HK-2 (cell line): ENCODE measurements at regions not wholly inside any gene's neighbourhood (a gene's known extent, or its start where the extent isn't known, plus 50 kb on each side); places are given as distances from the start of the nearest gene placed in this dataset.
A peak's percentile ranks its signal among the peaks of the same experiment; 100 is the strongest.

Source experiments
- DNase-seq: peaks from one replicate; pipeline ENCODE4 v3.0.0-alpha.2; 2018; ENCODE audit not compliant: unreplicated experiment

DNA sequence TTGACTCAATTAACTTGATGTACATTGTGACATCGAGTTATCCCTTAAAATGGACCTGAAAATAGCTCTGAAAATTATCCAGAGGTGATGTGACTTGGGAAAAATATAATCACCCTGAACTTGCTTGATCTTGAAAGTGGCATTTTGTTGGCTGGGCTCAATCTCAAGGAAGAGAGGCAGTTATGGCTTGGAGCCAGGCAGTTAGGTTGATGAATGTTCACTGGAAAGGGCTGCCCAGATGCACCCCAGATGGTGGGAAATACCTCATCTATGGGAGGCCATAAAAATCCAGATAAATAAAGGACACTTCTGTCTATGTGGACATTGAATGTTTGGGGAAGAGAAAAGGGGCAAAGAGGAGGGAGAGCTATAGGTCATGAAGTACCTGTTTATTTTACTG, 55.7 kb upstream of the OR5AN1 start:
- DNase-seq = no peak

- no peak for DNase-seq
Measured at GRCh38 chr11:59295435-59295834, 63.3 kb upstream of the OR5AN1 start.

DNA sequence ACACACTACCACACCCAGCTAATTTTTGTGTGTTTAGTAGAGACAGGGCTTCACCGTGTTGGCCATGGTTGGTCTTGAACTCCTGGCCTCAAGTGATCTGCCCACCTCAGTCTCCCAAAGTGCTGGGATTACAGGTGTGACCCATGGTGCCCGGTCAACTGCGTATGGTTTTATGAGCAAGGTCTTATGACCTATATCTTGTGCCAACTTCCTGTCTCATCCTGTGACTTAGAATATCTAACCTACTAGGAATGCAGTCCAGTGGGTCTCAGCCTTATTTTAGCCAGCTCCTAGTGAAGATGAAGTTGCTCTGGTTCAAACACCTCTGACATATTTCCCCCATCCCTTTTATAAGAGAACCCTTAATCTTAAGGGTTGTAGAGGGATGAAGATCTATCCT, 66.1 kb upstream of the OR5AN1 start:
- no peak for DNase-seq

DNA sequence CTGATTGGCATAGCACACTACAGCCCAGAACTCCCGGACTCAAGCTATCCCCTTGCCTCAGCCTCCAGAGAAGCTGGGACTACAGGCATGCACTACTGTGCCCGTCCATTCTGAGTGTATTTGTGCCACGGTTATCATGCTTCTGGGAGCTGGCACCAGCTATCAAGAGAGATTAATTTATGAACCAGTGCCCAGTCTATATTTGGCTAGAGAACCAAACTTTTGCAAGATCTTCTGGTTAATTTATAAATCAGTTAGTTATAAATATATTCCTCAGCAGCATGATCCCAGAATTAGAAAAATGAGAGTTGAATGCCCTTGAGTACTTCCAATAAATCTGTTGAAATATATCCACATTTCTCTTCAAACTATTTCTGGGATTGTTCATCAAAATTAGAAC, 67.5 kb upstream of the OR5AN1 start:
- no peak for DNase-seq

GRCh38 chr11:59289356-59290181, 69.1 kb upstream of the OR5AN1 start:
- DNase-seq = no peak

DNA sequence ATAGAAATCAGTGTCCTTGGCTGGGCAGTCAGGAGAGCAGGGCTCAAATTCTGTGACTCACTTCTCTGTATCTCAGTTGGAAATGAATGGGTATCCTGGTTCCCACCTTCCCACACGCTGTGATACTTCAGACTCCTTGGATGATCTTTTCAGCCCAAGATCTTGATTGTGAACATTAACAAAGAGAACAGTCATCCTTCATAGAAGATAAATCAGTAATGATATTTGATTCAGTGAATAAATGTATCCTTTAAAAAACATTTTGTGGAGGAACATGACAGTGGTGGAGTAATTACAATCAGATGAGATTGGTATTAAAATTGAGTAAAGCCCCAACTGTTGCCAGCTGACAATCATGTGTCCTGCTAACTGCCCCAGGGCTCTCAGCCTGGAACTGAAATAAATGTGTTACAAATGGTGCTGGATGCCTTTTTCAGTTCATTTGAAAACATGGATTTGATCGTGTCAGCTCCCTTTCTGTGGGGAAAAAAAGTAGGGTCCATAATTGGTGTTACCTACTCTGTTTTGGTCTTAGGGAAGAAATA, 72.9 kb upstream of the OR5AN1 start:
- DNase-seq = no peak

DNA sequence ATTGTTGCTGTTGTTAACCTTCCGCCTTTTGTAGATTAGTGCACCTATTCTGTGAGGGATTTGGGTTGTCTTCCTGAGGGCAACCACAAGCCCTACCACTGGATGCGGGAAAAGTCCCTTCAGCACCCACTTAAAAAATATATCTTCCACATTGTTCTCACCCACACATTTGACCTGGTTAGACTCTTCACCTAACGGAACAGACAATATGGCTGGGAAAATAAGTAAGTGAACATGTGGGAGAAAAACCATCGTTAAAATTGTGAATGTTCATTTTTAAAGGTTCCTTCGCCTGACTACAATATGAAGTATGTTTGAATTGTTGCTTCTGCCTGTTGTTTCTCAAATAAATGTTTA, 72.0 kb upstream of the MPEG1 start:
- no peak for DNase-seq

DNA sequence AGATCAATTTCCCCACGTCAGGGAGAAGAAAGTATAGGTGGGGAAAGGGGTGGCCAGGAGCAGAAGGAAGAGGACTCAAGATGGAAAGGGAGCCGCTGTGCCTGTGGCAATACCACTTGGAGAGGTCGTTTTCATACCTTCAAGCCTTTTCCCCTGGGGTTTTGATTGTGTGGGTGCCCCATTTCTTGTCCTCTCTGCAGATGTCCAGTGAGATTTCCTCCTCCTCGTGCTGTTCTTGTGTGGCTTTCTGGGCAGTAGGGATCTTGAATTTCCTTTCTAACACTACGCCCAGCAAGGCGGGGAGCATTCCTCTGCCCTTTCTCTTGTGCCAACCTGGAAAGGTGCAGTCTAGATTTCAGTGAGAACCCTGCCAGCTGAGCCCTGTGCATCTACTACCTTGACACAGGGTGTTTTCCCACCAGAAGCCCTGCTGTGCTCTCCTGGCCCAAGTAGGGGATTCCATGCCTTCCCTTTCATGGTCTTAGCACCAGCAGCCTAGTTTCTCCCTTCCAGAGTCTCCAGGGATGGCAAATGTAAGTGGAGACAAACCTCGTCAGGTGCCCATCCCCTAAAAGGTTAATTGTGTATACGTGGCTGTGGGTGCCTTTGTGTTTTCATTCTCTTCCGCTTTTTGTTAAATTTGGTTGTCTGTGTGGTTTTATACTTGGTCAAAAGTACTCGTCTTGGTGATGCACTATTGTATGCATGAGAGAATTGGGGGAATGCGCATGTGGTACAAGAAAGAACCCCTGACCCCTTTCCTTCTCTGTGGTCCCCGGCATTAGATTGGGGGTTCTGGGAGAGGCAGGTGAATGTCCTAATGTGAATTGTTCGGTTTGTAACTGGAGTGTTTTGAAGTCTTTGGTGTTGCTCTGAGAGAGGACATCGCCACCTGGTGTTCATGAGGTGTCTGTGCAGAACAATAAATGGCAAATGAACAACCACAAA, 71.4 kb upstream of the MPEG1 start:
- peak; percentile 8 for DNase-seq

GRCh38 chr11:59283311-59283710, 70.6 kb upstream of the MPEG1 start:
- no peak for DNase-seq

DNA sequence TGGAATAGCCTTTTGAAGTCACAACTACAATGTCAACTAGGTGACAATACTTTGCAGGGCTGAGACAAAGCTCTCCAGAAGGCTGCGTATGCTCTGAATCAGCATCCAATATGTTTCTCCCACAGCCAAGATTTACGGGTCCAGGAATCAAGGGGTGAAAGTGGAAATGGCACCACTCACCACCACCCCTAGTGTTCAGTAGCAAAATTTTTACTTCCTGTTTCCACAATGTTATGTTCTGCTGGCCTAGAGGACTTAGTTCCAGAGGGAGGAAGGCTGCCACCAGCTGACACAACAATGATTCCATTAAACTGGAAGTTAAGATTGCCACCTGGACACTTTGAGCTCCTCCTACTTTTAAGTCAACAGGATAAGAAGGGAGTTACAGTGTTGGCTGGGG, 68.5 kb upstream of the MPEG1 start:
- no peak for DNase-seq

- no peak for DNase-seq
Measured at GRCh38 chr11:59273373-59273841, 60.7 kb upstream of the MPEG1 start.

DNA sequence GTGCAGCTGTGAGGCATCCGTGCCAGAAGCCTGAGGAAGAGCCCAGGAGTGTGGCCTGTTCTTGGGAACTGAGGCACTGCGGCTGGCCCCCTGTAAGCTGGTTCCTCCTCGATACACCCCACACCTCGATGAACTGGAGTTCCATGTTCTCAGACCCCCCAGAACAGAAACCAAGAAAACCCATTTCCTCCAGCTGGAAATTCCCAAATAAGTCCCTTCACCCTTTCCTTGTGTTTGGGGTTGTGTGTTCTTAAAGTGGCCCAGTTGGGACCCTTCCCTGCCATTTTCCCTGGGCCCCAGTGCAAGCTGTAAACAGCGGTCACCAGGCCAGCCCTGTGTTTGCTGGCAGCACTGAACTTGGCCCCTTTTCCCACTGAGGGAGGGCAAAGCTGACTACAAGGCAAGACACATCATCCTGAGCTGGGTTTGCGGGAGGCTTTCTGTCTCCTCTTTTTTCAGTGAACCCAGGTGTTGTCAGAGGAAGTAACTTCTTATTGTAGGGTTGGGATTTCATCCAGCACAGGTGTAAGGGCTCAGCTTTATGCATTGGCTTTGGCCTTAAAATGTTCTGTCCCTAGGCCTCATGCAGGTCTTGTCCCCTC, 60.1 kb upstream of the MPEG1 start:
- no peak for DNase-seq

DNA sequence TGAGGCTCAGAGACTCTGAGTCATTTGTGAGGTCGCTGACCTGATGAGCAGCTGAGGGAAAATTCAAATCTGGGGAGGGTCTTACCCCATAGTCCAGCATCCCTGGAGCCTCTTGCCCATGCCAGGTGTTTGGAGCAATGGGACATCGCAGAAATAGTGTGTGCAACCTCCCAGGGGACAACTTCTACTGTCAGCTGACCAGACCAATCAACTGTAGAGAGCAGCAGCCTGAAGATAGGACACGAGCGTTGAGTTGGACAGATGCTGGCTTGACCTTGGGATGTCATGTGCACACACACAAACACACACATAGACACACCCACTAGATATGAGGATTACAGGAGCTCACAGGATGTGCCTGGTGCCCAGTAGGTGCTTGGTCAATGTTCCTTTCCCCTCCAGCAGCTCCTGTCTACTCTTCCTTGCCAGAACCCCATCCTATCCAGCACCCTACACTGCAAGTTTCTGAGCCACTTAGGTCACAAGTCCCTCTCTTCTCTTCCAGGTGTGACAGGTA, 59.1 kb upstream of the MPEG1 start:
- no peak for DNase-seq

DNA sequence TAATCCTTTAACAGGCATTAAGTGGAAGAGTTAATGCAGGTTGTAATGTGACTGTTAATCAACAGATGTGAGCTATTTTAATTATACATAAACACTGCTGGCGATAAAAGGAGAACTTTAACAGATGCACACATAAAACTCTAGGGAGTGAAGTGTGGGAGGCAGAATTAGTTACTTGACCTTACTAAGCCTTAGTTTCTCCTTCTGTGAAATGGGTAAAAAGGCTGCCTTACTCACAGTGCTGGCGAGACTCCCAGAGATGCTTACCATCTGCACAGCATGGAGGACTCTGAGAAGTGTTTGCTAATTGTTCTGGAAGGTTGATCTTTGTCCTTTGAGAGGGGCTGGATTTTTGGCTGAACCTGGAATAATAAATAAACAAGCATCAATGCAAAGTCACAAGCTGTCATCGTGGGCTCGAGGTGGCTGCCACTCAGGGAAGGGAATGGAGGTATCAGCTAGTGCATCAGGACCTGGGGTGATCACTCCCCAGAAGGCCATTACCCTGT, 58.6 kb upstream of the MPEG1 start:
- DNase-seq = no peak

DNA sequence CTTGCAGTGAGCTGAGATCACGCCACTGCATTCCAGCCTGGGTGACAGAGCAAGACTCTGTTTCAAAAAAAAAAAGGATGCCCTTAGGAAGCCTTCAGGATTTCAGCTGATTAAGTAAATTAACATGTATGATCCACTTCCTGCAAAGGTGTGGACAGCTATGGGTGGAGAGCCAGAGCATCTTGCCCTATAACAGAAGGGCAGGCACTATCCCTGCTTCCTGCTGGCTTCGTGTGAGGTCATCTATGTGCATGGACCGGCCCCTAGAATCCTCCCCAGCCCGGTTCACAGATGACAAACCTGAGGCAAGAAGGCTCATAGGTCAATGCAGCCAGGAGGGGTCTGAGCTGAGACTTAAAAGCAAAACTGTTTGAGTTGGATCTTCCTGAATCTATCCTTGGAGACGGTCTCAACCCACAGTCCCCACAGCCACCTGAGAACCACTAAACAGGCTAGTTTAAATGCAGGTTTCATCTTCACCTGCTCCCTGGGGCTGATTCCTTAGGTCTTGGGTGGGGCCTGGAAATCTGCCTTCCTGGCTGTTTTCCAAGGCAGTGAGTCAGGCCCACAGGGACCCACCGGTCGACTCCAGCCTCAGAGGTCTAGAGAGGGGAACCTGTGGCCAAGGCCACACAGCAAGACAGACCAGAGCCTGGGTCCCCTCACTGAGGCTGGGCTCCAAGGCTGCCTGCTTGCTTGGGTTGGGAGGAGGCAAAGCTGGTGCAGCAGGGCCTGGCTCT, 55.2 kb upstream of the MPEG1 start:
- no peak for DNase-seq

GRCh38 chr11:59267196-59267595, 54.5 kb upstream of the MPEG1 start:
- DNase-seq = no peak

- DNase-seq = no peak
Measured at GRCh38 chr11:59266491-59266890, 53.8 kb upstream of the MPEG1 start.

GRCh38 chr11:59265735-59266134, 53.0 kb upstream of the MPEG1 start:
- DNase-seq = no peak

GRCh38 chr11:59264736-59265135, 52.0 kb upstream of the MPEG1 start:
- DNase-seq = no peak

- DNase-seq = no peak
Measured at GRCh38 chr11:59263225-59263894, 50.6 kb upstream of the MPEG1 start.
